Fibroblast of lung (primary cell): ENCODE measurements at regions not wholly inside any gene's neighbourhood (a gene's known extent, or its start where the extent isn't known, plus 50 kb on each side); places are given as distances from the start of the nearest gene placed in this dataset.
"Not testable (repeated sequence)": the region's sequence is repeated elsewhere in the genome, so short reads cannot be mapped to it uniquely, and the experiment has no call there.

Source experiments
- DNase-seq, 2 donors: peaks; one replicate each; pipeline versions ENCODE4 v3.0.0 to v3.0.0-alpha.2; 2010; ENCODE audit warnings: low read depth in 2 of 2
- H2AFZ ChIP-seq: 2 replicates; pipeline ENCODE4 v1.5.1; 2012; ENCODE audit warnings: low read length, control low read depth, inconsistent platforms
- H3K27ac ChIP-seq: 2 replicates; pipeline ENCODE4 v1.5.1; 2011; ENCODE audit warnings: low read length, control low read depth; ENCODE audit not compliant: insufficient read depth
- H3K27me3 ChIP-seq: 2 replicates; pipeline ENCODE4 v1.5.1; 2011; ENCODE audit warnings: mild to moderate bottlenecking, low read length; ENCODE audit not compliant: control insufficient read depth, insufficient read depth
- H3K36me3 ChIP-seq: 2 replicates; pipeline ENCODE4 v1.5.1; 2011; ENCODE audit warnings: low read length; ENCODE audit not compliant: control insufficient read depth, insufficient read depth
- H3K4me1 ChIP-seq: 2 replicates; pipeline ENCODE4 v1.5.1; 2011; ENCODE audit warnings: low read length; ENCODE audit not compliant: control insufficient read depth, insufficient read depth; ENCODE audit errors: extremely low read depth
- H3K4me2 ChIP-seq: 2 replicates; pipeline ENCODE4 v1.5.1; 2011; ENCODE audit warnings: low read length, control low read depth; ENCODE audit not compliant: insufficient read depth; ENCODE audit errors: extremely low read depth
- H3K4me3 ChIP-seq, 4 experiments: fragments of 200-600 bp in 1 of 4; sonication (generic) in 1 of 4; replicated peaks in 1 of 4; 2 replicates each; pipeline ENCODE4 v1.5.1; 2011 to 2016; ENCODE audit warnings: low read length in 4 of 4, low read depth in 3 of 4, mild to moderate bottlenecking in 3 of 4, control low read depth in 2 of 4, inconsistent platforms in 1 of 4, mixed read lengths in 1 of 4; ENCODE audit not compliant: insufficient read depth in 1 of 4; ENCODE audit errors: control extremely low read depth in 1 of 4
- H3K79me2 ChIP-seq: 2 replicates; pipeline ENCODE4 v1.5.1; 2012; ENCODE audit warnings: mild to moderate bottlenecking, low read length, inconsistent platforms; ENCODE audit not compliant: control insufficient read depth, insufficient read depth
- H3K9ac ChIP-seq: 2 replicates; pipeline ENCODE4 v1.5.1; 2011; ENCODE audit warnings: mild to moderate bottlenecking, low read length, control low read depth; ENCODE audit not compliant: insufficient read depth
- H3K9me3 ChIP-seq: 2 replicates; pipeline ENCODE4 v1.5.1; 2012; ENCODE audit warnings: low read depth, low read length; ENCODE audit not compliant: control insufficient read depth, insufficient read depth
- H4K20me1 ChIP-seq: 2 replicates; pipeline ENCODE4 v1.5.1; 2011; ENCODE audit warnings: low read length; ENCODE audit not compliant: control insufficient read depth, insufficient read depth; ENCODE audit errors: extremely low read depth
- CTCF ChIP-seq, 2 donors: IDR thresholded peaks in 1 of 2; conservative IDR thresholded peaks in 1 of 2; 1 replicate in 1 of 2; 2 replicates in 1 of 2; pipeline ENCODE4 v1.5.1; 2011 to 2012; ENCODE audit warnings: low read length in 2 of 2, control low read depth in 1 of 2, inconsistent platforms in 1 of 2, low read depth in 1 of 2, mild to moderate bottlenecking in 1 of 2
- EZH2 ChIP-seq: IDR thresholded peaks from 2 replicates; pipeline ENCODE4 v1.5.1; 2012; ENCODE audit warnings: low read length, control low read depth, mild to moderate bottlenecking; ENCODE audit errors: missing control alignments

GRCh38 chr3:152773633-152774032, 61.3 kb upstream of the P2RY1 start:
- no peak overlapping the region for H3K9ac ChIP-seq
- no peaks in the 10 kb centered on the region for H3K9me3 ChIP-seq
- no peak for DNase-seq
- H3K79me2 ChIP-seq, result no peaks in the 10 kb centered on the region
- TF ChIP-seq EZH2 (no peak), CTCF (conservative IDR thresholded peaks at IDR 0.05 in 1 of 2, IDR thresholded peaks at IDR 0.05 in 1 of 2; ENCODE audit: low read depth in 1 of 2, low read length in 2 of 2) (no peak)
- no peak overlapping the region for H3K4me2 ChIP-seq
- H3K4me1 ChIP-seq, result no peaks in the 10 kb centered on the region
- H2AFZ ChIP-seq, result no peak overlapping the region
- no peaks in the 10 kb centered on the region for H4K20me1 ChIP-seq
- H3K4me3 ChIP-seq, result no peak overlapping the region
- no peak overlapping the region for H3K27ac ChIP-seq
- no peaks in the 10 kb centered on the region for H3K36me3 ChIP-seq
- no peaks in the 10 kb centered on the region for H3K27me3 ChIP-seq

- not testable (repeated sequence) for H3K79me2 ChIP-seq, H3K4me3 ChIP-seq, H3K36me3 ChIP-seq, H3K4me1 ChIP-seq, H3K27ac ChIP-seq, DNase-seq, H2AFZ ChIP-seq, H3K9ac ChIP-seq, H3K4me2 ChIP-seq, H4K20me1 ChIP-seq, H3K27me3 ChIP-seq, H3K9me3 ChIP-seq
Measured at GRCh38 chr3:152774230-152774629, 60.7 kb upstream of the P2RY1 start.

GRCh38 chr3:152778022-152778421, 56.9 kb upstream of the P2RY1 start:
- peaks cover 2% of the 10 kb centered on the region for H3K4me1 ChIP-seq
- H3K9ac ChIP-seq, result no peak overlapping the region
- H3K36me3 ChIP-seq, result no peaks in the 10 kb centered on the region
- H3K79me2 ChIP-seq, result no peaks in the 10 kb centered on the region
- no peaks in the 10 kb centered on the region for H4K20me1 ChIP-seq
- no peaks in the 10 kb centered on the region for H3K9me3 ChIP-seq
- no peaks in the 10 kb centered on the region for H3K27me3 ChIP-seq
- no peak overlapping the region for H3K4me3 ChIP-seq
- TF ChIP-seq EZH2 (no peak), CTCF (conservative IDR thresholded peaks at IDR 0.05 in 1 of 2, IDR thresholded peaks at IDR 0.05 in 1 of 2; ENCODE audit: low read depth in 1 of 2, low read length in 2 of 2) (no peak)
- H2AFZ ChIP-seq, result no peak overlapping the region
- H3K27ac ChIP-seq, result no peak overlapping the region
- no peak overlapping the region for H3K4me2 ChIP-seq
- no peak for DNase-seq
